ENCODE measurements at regions not wholly inside any gene's neighbourhood (a gene's known extent, or its start where the extent isn't known, plus 50 kb on each side); places are given as distances from the start of the nearest gene placed in this dataset.

DNA sequence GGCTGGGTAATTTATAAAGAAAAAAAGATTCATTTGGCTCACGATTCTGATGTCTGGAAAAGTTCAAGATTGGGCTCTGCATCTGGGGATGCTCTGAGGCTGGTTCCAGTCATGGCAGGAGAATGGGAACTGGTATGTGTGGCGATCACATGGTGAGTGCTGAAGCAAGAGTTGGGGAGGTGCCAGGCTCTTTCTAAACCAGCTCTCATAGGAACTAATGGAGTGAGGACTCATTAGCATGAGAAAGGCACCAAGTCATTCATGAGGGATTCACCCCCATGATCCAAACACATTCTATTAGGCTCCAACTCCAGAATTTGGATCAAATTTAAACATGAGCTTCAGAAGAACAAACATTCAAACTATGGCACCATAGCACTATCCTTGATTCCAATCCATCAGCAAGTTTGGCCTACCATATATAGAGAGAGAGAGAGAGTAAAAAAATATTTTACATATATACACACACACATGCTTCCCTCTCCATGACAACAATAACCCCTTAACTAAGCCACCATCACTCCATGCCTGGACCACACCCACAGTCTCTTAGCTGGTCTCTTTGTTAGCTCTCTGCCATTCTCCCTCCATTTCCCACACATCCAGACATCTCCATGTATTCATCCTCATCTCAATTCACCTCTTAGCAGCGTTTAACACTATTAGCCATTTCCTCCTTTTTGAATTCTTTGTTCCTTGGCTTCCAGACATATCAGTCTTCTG is 57.9 kb downstream of the NPY start:
- 73 to 85% (median 76%) methylated on average over 3 of the region's 3 CpGs for WGBS, 5 donors
- Histone ChIP-seq H3K4me1 (no peaks in the 10 kb centered on the region), H3K9me3 (no peaks in the 10 kb centered on the region), H3K27me3 (no peaks in the 10 kb centered on the region), H3K27ac (no peak overlapping the region), H3K4me3 (no peak overlapping the region), H3K36me3 (no peaks in the 10 kb centered on the region)
- TF ChIP-seq CTCF (IDR thresholded peaks at IDR 0.05) (no peak), POLR2AphosphoS5 (IDR thresholded peaks at IDR 0.05) (no peak), EP300 (IDR thresholded peaks at IDR 0.05) (no peak), POLR2A (IDR thresholded peaks at IDR 0.05) (no peak)
- DNase-seq: no peak
- intact Hi-C loops (cut with DNase I; ENCODE audit: low total_unique reads): no loop called here

DNA sequence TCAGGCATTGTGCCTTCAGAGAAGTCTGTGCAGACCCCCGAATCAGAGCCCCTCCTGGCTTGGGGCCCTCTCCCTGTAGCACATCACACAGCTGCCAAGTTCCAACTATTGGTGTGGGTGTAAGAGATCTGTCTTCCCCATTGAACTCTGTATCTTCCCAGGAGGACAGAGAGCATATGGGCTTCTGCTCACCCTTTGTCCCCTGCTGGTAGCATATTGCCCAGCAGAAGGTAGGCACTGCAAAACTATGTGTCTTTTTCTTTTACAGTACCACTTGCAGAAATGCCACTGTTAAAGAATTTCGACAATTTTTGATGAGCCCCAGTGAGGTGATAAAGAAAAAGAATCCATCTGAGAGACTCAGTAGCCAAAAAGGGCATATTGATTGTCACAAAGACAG is 59.6 kb downstream of the NPY start:
- no peaks in the 10 kb centered on the region for H3K27me3 ChIP-seq
- H3K9me3 ChIP-seq: no peaks in the 10 kb centered on the region
- H3K27ac ChIP-seq: no peak overlapping the region
- no peak overlapping the region for H3K4me3 ChIP-seq
- intact Hi-C loops (cut with DNase I; ENCODE audit: low total_unique reads): no loop called here
- DNase-seq: no peak
- no peaks in the 10 kb centered on the region for H3K4me1 ChIP-seq
- WGBS, 5 donors: 57 to 81% (median 74%) methylated on average over 2 of the region's 2 CpGs
- H3K36me3 ChIP-seq: no peaks in the 10 kb centered on the region
- TF ChIP-seq CTCF (IDR thresholded peaks at IDR 0.05) (no peak), POLR2A (IDR thresholded peaks at IDR 0.05) (no peak), EP300 (IDR thresholded peaks at IDR 0.05) (no peak), POLR2AphosphoS5 (IDR thresholded peaks at IDR 0.05) (no peak)

DNA sequence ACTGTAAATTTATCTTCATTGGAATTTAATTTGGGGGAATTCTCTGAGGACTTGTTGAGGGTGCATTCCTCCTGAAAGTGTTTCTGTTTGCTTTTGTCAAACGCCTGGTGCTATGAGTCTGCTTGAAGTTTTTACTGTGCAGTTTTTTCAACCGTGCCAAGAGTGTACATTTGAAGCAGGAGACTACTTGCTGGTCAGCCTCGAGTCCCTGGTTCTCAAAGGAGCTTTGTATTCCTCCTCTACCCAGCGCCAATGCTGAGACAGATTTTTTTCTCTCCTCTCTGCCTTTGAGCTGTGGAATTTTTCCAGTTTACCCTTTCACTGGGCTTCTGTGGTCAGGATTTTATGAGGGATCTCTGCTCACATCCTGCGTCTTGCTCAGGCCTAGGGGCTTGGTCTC is 62.1 kb downstream of the NPY start:
- intact Hi-C loops (cut with DNase I; ENCODE audit: low total_unique reads): no loop called here
- 22 to 44% (median 28%) methylated on average over 5 of the region's 5 CpGs for WGBS, 5 donors

GRCh38 chr7:24346716-24347115 is 62.7 kb downstream of the NPY start:
- no peak overlapping the region for H3K27ac ChIP-seq
- H3K4me1 ChIP-seq: no peaks in the 10 kb centered on the region
- H3K9me3 ChIP-seq: no peaks in the 10 kb centered on the region
- no peak for TF ChIP-seq EP300 (IDR thresholded peaks at IDR 0.05)
- H3K36me3 ChIP-seq: no peaks in the 10 kb centered on the region
- WGBS, 5 donors: 93 to 98% (median 97%) methylated on average over 3 of the region's 3 CpGs
- H3K27me3 ChIP-seq: no peaks in the 10 kb centered on the region
- intact Hi-C loops (cut with DNase I; ENCODE audit: low total_unique reads): no loop called here
- no peak for DNase-seq
- no peak overlapping the region for H3K4me3 ChIP-seq

More for the DNA sequence above, 62.1 kb downstream of the NPY start:
- no peaks in the 10 kb centered on the region for H3K9me3 ChIP-seq
- no peaks in the 10 kb centered on the region for H3K4me1 ChIP-seq
- H3K27ac ChIP-seq: no peak overlapping the region
- TF ChIP-seq POLR2A (IDR thresholded peaks at IDR 0.05) (no peak), EP300 (IDR thresholded peaks at IDR 0.05) (no peak), CTCF (IDR thresholded peaks at IDR 0.05) (no peak), POLR2AphosphoS5 (IDR thresholded peaks at IDR 0.05) (no peak)
- DNase-seq: peak in 1 of 2 donors; percentile 10
- no peak overlapping the region for H3K4me3 ChIP-seq
- H3K27me3 ChIP-seq: no peaks in the 10 kb centered on the region
- no peaks in the 10 kb centered on the region for H3K36me3 ChIP-seq

DNA sequence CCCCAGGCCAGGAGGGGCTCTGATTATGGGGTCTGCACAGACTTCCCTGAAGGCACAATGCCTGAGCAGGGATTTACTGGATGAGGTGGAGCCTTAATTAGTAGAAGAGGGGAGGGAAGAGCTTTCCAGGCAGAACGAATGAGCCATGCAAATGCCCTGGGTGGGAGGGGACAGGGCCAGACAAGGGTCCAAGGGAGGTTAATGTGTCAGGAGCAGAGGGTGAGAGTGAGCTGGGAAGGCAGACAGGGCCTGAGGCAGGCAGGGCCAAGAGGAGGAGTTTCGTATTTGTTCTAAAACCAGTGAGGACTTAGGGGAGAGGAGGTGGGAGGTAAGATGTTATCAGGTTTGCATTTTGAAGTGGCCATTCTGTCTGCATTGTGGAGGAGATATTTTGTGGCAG is 65.3 kb downstream of the NPY start:
- no peaks in the 10 kb centered on the region for H3K36me3 ChIP-seq
- intact Hi-C loops (cut with DNase I; ENCODE audit: low total_unique reads): no loop called here
- TF ChIP-seq POLR2A (IDR thresholded peaks at IDR 0.05) (no peak), CTCF (IDR thresholded peaks at IDR 0.05) (no peak), POLR2AphosphoS5 (IDR thresholded peaks at IDR 0.05) (no peak), EP300 (IDR thresholded peaks at IDR 0.05) (no peak)
- 53 to 74% (median 63%) methylated on average over 2 of the region's 2 CpGs for WGBS, 5 donors
- H3K4me1 ChIP-seq: no peaks in the 10 kb centered on the region
- no peak overlapping the region for H3K4me3 ChIP-seq
- no peak for DNase-seq
- no peak overlapping the region for H3K27ac ChIP-seq
- H3K9me3 ChIP-seq: no peaks in the 10 kb centered on the region
- H3K27me3 ChIP-seq: no peaks in the 10 kb centered on the region

Data from stomach (tissue), 8 donors.